ENCODE measurements at regions not wholly inside any gene's neighbourhood (a gene's known extent, or its start where the extent isn't known, plus 50 kb on each side); places are given as distances from the start of the nearest gene placed in this dataset.
A peak's percentile ranks its signal among the peaks of the same experiment; 100 is the strongest.

DNA sequence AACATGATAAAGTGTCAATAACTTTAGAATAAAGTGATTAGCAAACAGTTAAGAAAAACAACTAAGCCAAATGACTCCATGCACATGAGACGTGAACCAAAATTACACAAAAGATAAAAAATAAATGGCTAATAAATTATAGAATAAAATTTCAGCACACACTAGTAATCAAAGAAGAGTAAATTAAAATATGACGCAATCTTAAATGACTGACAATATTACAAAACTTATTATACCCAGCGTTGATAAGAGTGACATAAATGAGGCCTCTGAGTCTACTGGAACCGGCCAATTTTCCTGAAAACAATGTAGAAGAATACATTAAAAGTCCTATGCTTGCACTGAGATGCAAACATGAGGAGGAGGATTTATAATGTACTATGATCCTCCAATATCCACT, 187.4 kb downstream of the DHX15 start:
- ATAC-seq (no peak), DNase-seq (no peak)
- TF ChIP-seq, protein P1, sequence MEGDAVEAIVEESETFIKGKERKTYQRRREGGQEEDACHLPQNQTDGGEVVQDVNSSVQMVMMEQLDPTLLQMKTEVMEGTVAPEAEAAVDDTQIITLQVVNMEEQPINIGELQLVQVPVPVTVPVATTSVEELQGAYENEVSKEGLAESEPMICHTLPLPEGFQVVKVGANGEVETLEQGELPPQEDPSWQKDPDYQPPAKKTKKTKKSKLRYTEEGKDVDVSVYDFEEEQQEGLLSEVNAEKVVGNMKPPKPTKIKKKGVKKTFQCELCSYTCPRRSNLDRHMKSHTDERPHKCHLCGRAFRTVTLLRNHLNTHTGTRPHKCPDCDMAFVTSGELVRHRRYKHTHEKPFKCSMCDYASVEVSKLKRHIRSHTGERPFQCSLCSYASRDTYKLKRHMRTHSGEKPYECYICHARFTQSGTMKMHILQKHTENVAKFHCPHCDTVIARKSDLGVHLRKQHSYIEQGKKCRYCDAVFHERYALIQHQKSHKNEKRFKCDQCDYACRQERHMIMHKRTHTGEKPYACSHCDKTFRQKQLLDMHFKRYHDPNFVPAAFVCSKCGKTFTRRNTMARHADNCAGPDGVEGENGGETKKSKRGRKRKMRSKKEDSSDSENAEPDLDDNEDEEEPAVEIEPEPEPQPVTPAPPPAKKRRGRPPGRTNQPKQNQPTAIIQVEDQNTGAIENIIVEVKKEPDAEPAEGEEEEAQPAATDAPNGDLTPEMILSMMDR (IDR thresholded peaks at IDR 0.05), result no peak
- Histone ChIP-seq H3K27ac (no peak overlapping the region), H3K4me1 (no peaks in the 10 kb centered on the region), H3K36me3 (no peaks in the 10 kb centered on the region), H3K4me3 (no peak overlapping the region), H3K27me3 (no peaks in the 10 kb centered on the region), H3K9me3 (no peaks in the 10 kb centered on the region)
- 70 to 86% methylated on average over 4 of the region's 4 CpGs for WGBS, 2 donors
- intact Hi-C loops (cut with DNase I), result no loop called here

DNA sequence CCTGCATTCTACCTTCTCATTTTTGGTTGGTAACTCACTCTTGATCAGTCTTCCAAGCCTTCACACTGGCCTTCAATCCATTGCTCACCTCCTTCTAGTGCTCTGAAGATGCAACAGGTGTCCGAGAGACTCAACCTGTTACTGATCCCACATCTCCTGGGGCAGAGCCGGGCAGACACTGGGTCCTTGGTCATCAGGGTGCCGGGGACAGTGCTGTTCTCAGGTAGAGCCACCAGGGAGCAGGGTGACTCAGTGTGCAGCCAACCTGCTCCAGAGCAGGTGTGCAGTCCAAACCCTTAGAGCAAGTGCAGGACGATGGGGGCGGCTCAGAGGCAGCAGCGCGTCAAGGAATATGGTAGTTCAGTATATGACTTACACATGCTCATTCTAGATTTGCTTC, 188.4 kb downstream of the DHX15 start:
- WGBS, 2 donors, result 90 to 94% methylated on average over 7 of the region's 7 CpGs
- Histone ChIP-seq H3K36me3 (no peaks in the 10 kb centered on the region), H3K4me3 (no peak overlapping the region), H3K27me3 (no peaks in the 10 kb centered on the region), H3K9me3 (no peaks in the 10 kb centered on the region), H3K4me1 (no peaks in the 10 kb centered on the region), H3K27ac (no peak overlapping the region)
- DNase-seq (no peak), ATAC-seq (no peak)
- intact Hi-C loops (cut with DNase I), result no loop called here
- TF ChIP-seq, protein P1 (IDR thresholded peaks at IDR 0.05), result no peak

DNA sequence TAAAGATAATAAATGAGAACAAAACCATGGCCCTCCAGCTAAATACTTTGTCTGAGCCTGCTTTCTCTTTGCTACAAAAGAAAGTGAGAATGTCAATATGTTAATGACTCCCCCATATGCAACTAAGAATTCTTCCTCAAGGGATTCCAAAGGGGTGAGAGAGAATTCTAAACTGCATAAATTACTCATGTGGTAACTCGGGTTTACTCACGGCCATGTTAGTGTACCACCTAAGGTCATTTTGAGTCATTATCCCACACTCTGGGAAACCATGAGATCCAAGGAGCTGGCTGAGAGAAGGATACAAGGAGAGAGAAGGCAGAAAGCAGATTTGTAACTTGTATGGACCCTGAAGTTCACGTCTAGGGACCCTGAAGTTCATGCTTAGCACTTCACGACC, 190.3 kb downstream of the DHX15 start:
- no peaks in the 10 kb centered on the region for H3K36me3 ChIP-seq
- WGBS, 2 donors, result 78 to 81% methylated on average over 4 of the region's 4 CpGs
- DNase-seq (no peak), ATAC-seq (no peak)
- no peaks in the 10 kb centered on the region for H3K9me3 ChIP-seq
- H3K27me3 ChIP-seq, result no peaks in the 10 kb centered on the region
- H3K4me3 ChIP-seq, result no peak overlapping the region
- no peak overlapping the region for H3K27ac ChIP-seq
- no peaks in the 10 kb centered on the region for H3K4me1 ChIP-seq
- intact Hi-C loops (cut with DNase I), result no loop called here
- TF ChIP-seq, protein P1 (IDR thresholded peaks at IDR 0.05), result no peak

DNA sequence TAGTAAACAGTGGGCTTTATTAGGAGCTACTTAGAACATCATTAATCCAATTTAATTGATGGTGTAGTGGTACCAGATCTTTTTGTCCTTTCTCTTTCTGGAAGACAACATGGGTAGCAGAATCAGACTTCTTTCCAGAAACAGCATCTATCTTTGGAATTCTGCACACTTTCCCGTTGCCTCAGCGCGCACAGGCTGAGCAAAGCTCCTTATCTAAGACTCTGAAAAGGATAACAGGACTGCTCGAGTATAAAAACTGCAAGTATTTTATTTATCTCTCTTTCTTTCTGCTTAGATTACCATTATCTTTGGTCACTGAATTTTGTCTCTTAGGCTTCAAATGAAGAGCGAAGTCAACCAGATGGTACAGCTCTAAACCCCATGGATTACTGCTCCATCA, 191.7 kb downstream of the DHX15 start:
- Histone ChIP-seq H3K27me3 (no peaks in the 10 kb centered on the region), H3K4me1 (no peaks in the 10 kb centered on the region), H3K36me3 (no peaks in the 10 kb centered on the region), H3K9me3 (no peaks in the 10 kb centered on the region), H3K4me3 (no peak overlapping the region), H3K27ac (no peak overlapping the region)
- intact Hi-C loops (cut with DNase I), result no loop called here
- TF ChIP-seq, protein P1 (IDR thresholded peaks at IDR 0.05), result no peak
- WGBS, 2 donors, result 49 to 52% methylated on average over 5 of the region's 5 CpGs
- DNase-seq, result no peak
- no peak for ATAC-seq

DNA sequence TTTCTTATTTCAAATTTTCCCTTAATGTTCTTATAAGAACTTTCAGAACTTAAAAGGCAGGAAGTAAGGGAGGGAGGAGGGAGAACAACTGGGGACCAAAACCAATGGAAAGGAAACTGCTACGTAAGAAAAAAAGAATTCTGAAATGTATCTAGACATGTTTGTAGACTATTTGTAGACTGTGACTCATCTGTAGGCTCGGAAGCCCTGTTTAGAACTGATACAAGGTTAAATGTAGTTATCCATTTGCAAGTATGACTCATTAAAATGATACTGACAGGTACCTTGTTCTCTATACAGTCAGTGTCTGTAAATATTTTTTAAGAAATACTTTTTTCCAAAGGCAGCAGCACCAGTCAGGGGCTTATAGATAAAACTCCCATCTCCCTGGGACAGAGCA, 202.0 kb downstream of the DHX15 start:
- Histone ChIP-seq H3K27ac (no peak overlapping the region), H3K4me3 (no peak overlapping the region), H3K36me3 (no peaks in the 10 kb centered on the region), H3K9me3 (peaks cover 0 to 34% (median 0%) of the 10 kb centered on the region in 11 donors), H3K4me1 (no peaks in the 10 kb centered on the region), H3K27me3 (no peaks in the 10 kb centered on the region)
- no peak for DNase-seq
- WGBS, 2 donors, result 4 to 23% methylated on average over 2 of the region's 2 CpGs
- ATAC-seq, result peak in 2 of 8 donors; percentile 62 to 67
- TF ChIP-seq, protein P1 (IDR thresholded peaks at IDR 0.05), result no peak
- intact Hi-C loops (cut with DNase I), result no loop called here
